H9 (cell line): ENCODE measurements at regions not wholly inside any gene's neighbourhood (a gene's known extent, or its start where the extent isn't known, plus 50 kb on each side); places are given as distances from the start of the nearest gene placed in this dataset.

Source experiments
- DNase-seq: peaks from one replicate; pipeline ENCODE4 v3.0.0-alpha.2; 2017
- H2AFZ ChIP-seq: one replicate; pipeline ENCODE4 v1.6.1; 2013; ENCODE audit warnings: mild to moderate bottlenecking, low read length, control low read depth, moderate library complexity
- H2AK5ac ChIP-seq: 2 replicates; pipeline ENCODE4 v1.6.1; 2013; ENCODE audit warnings: low read length, control low read depth, mixed read lengths; ENCODE audit not compliant: insufficient read length
- H2BK120ac ChIP-seq: one replicate; pipeline ENCODE4 v1.6.1; 2013; ENCODE audit warnings: low read depth, mild to moderate bottlenecking, low read length, control low read depth, inconsistent platforms; ENCODE audit not compliant: poor library complexity, severe bottlenecking
- H2BK12ac ChIP-seq: 2 replicates; pipeline ENCODE4 v1.6.1; 2013; ENCODE audit warnings: low read length, control low read depth, mixed read lengths, low read depth; ENCODE audit not compliant: insufficient read length
- H2BK15ac ChIP-seq: 2 replicates; pipeline ENCODE4 v1.6.1; 2013; ENCODE audit warnings: low read depth, low read length, control low read depth
- H2BK20ac ChIP-seq: one replicate; pipeline ENCODE4 v1.6.1; 2013; ENCODE audit warnings: low read depth, mild to moderate bottlenecking, low read length, control low read depth, inconsistent platforms; ENCODE audit not compliant: poor library complexity, severe bottlenecking
- H2BK5ac ChIP-seq: 2 replicates; pipeline ENCODE4 v1.6.1; 2013; ENCODE audit warnings: low read length, control low read depth, mixed read lengths; ENCODE audit not compliant: insufficient read length
- H3K14ac ChIP-seq: 2 replicates; pipeline ENCODE4 v1.6.1; 2013; ENCODE audit warnings: low read length, control low read depth; ENCODE audit not compliant: insufficient read depth
- H3K18ac ChIP-seq: 2 replicates; pipeline ENCODE4 v1.6.1; 2013; ENCODE audit warnings: low read depth, mild to moderate bottlenecking, mixed read lengths, low read length, control low read depth; ENCODE audit not compliant: insufficient read length
- H3K23ac ChIP-seq: 2 replicates; pipeline ENCODE4 v1.6.1; 2013; ENCODE audit warnings: low read length, control low read depth, mixed read lengths, low read depth; ENCODE audit not compliant: insufficient read length
- H3K23me2 ChIP-seq: 2 replicates; pipeline ENCODE4 v1.6.1; 2013; ENCODE audit warnings: low read depth, mild to moderate bottlenecking, mixed read lengths, low read length, control low read depth; ENCODE audit not compliant: insufficient read length, poor library complexity, severe bottlenecking
- H3K27ac ChIP-seq: 2 replicates; pipeline ENCODE4 v1.5.1; 2013; ENCODE audit warnings: low read length, control low read depth, mixed read lengths, low read depth; ENCODE audit not compliant: insufficient read length
- H3K27me3 ChIP-seq: 2 replicates; pipeline ENCODE4 v1.6.1; 2013; ENCODE audit warnings: low read length, control low read depth, inconsistent platforms; ENCODE audit not compliant: insufficient read depth
- H3K4ac ChIP-seq: 2 replicates; pipeline ENCODE4 v1.6.1; 2013; ENCODE audit warnings: low read depth, mild to moderate bottlenecking, control low read depth, inconsistent platforms, low read length, moderate library complexity
- H3K4me1 ChIP-seq: 2 replicates; pipeline ENCODE4 v1.6.1; 2013; ENCODE audit warnings: low read length, control low read depth, inconsistent platforms; ENCODE audit not compliant: insufficient read depth
- H3K4me2 ChIP-seq: 2 replicates; pipeline ENCODE4 v1.6.1; 2013; ENCODE audit warnings: low read length, control low read depth, mixed read lengths; ENCODE audit not compliant: insufficient read length, insufficient read depth
- H3K56ac ChIP-seq: 2 replicates; pipeline ENCODE4 v1.6.1; 2013; ENCODE audit warnings: low read depth, mild to moderate bottlenecking, mixed read lengths, low read length, control low read depth; ENCODE audit not compliant: insufficient read length
- H3K79me1 ChIP-seq: 2 replicates; pipeline ENCODE4 v1.6.1; 2013; ENCODE audit warnings: low read depth, mild to moderate bottlenecking, moderate library complexity, low read length, control low read depth, inconsistent platforms; ENCODE audit not compliant: insufficient read depth, poor library complexity, severe bottlenecking
- H3K79me2 ChIP-seq: 2 replicates; pipeline ENCODE4 v1.6.1; 2013; ENCODE audit warnings: low read length, control low read depth, inconsistent platforms; ENCODE audit not compliant: insufficient read depth
- H3K9ac ChIP-seq: 2 replicates; pipeline ENCODE4 v1.6.1; 2013; ENCODE audit warnings: low read length, control low read depth, mixed read lengths; ENCODE audit not compliant: insufficient read length; ENCODE audit errors: extremely low read depth
- H3K9me3 ChIP-seq: one replicate; pipeline ENCODE4 v1.6.1; 2013; ENCODE audit warnings: low read depth, low read length, inconsistent platforms; ENCODE audit not compliant: control insufficient read depth
- H3T11ph ChIP-seq: one replicate; pipeline ENCODE4 v1.6.1; 2013; ENCODE audit warnings: mild to moderate bottlenecking, low read length, control low read depth, inconsistent platforms
- H4K20me1 ChIP-seq: one replicate; pipeline ENCODE4 v1.6.1; 2013; ENCODE audit not compliant: control insufficient read depth, insufficient read length, insufficient read depth
- H4K5ac ChIP-seq: 2 replicates; pipeline ENCODE4 v1.6.1; 2013; ENCODE audit warnings: low read depth, mild to moderate bottlenecking, mixed read lengths, low read length, control low read depth; ENCODE audit not compliant: insufficient read length
- H4K8ac ChIP-seq: replicated peaks from 2 replicates; pipeline ENCODE4 v1.6.1; 2013; ENCODE audit warnings: low read length, control low read depth, mixed read lengths, low read depth; ENCODE audit not compliant: insufficient read length
- H4K91ac ChIP-seq: 2 replicates; pipeline ENCODE4 v1.6.1; 2013; ENCODE audit warnings: low read depth, mild to moderate bottlenecking, moderate library complexity, mixed read lengths, low read length, control low read depth; ENCODE audit not compliant: insufficient read length
- H3K27ac Mint-ChIP-seq, 3 experiments: 2 replicates in 2 of 3; 3 replicates in 1 of 3; pipeline ENCODE4 v1.8.0; 2020 to 2021; ENCODE audit warnings: mixed read lengths in 3 of 3, mild to moderate bottlenecking in 1 of 3, moderate library complexity in 1 of 3
- H3K27me3 Mint-ChIP-seq: 2 replicates; pipeline ENCODE4 v1.8.0; 2021; ENCODE audit warnings: low read depth, mild to moderate bottlenecking, moderate library complexity, mixed read lengths
- H3K36me3 Mint-ChIP-seq, 3 experiments: 2 replicates in 2 of 3; 3 replicates in 1 of 3; pipeline ENCODE4 v1.8.0; 2020 to 2021; ENCODE audit warnings: low read depth in 3 of 3, mixed read lengths in 3 of 3; ENCODE audit not compliant: insufficient read depth in 1 of 3
- H3K4me1 Mint-ChIP-seq, 2 experiments: 2 replicates each; pipeline ENCODE4 v1.8.0; 2020; ENCODE audit warnings: mixed read lengths in 2 of 2
- H3K4me3 Mint-ChIP-seq, 2 experiments: 2 replicates in 1 of 2; 3 replicates in 1 of 2; pipeline ENCODE4 v1.8.0; 2020 to 2021; ENCODE audit warnings: mild to moderate bottlenecking in 2 of 2, mixed read lengths in 2 of 2, moderate library complexity in 1 of 2
- H3K9me3 Mint-ChIP-seq, 2 experiments: 2 replicates in 1 of 2; 3 replicates in 1 of 2; pipeline ENCODE4 v1.8.0; 2020; ENCODE audit warnings: mild to moderate bottlenecking in 2 of 2, mixed read lengths in 2 of 2, moderate library complexity in 1 of 2
- WGBS: extraction: QIAGEN DNeasy Blood & Tissue Kit; methylation state at CpG from one replicate; pipeline ENCODE4 v1.1.7; 2013; ENCODE audit warnings: missing lambda C conversion rate, low lambda C conversion rate, mixed read lengths; ENCODE audit not compliant: insufficient read length; ENCODE audit errors: extremely low coverage; 5-methylcytosine and 5-hydroxymethylcytosine counted together
- TF ChIP-seq, protein P1 (sequence below): fragments of 200-600 bp; sonication (generic); conservative IDR thresholded peaks from 3 replicates; pipeline ENCODE4 v1.8.0; 2021; ENCODE audit warnings: antibody characterized with exemption, mild to moderate bottlenecking

DNA sequence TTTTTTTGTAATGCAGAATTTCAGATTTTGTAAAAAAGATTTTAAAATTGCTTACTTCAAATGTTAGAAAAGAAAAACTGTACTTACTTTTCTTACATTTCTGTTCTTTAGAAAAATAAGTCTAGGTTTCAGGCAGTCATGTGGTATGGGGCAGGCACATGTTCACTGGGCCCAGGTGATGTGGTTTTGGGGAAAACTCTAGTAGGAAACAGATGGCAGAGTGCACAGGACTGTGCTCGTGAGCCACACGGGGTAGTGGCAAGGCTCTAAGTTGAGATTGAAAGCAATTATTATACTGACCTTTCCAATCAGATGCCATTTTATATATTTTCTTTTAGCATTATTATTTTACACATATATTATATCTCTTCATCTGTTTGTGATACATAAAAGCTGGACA is 1036.9 kb upstream of the TMEFF2 start:
- H3K23me2 ChIP-seq = no peaks in the 10 kb centered on the region
- H3K4me2 ChIP-seq = no peak overlapping the region
- no peaks in the 10 kb centered on the region for H3K9me3 ChIP-seq
- Mint-ChIP-seq H3K4me1 (no peaks in the 10 kb centered on the region), H3K36me3 (no peaks in the 10 kb centered on the region), H3K9me3 (no peaks in the 10 kb centered on the region), H3K27ac (no peak overlapping the region), H3K4me3 (no peak overlapping the region), H3K27me3 (no peaks in the 10 kb centered on the region)
- TF ChIP-seq, protein P1, sequence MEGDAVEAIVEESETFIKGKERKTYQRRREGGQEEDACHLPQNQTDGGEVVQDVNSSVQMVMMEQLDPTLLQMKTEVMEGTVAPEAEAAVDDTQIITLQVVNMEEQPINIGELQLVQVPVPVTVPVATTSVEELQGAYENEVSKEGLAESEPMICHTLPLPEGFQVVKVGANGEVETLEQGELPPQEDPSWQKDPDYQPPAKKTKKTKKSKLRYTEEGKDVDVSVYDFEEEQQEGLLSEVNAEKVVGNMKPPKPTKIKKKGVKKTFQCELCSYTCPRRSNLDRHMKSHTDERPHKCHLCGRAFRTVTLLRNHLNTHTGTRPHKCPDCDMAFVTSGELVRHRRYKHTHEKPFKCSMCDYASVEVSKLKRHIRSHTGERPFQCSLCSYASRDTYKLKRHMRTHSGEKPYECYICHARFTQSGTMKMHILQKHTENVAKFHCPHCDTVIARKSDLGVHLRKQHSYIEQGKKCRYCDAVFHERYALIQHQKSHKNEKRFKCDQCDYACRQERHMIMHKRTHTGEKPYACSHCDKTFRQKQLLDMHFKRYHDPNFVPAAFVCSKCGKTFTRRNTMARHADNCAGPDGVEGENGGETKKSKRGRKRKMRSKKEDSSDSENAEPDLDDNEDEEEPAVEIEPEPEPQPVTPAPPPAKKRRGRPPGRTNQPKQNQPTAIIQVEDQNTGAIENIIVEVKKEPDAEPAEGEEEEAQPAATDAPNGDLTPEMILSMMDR = no peak
- no peaks in the 10 kb centered on the region for H4K20me1 ChIP-seq
- H3K4ac ChIP-seq = no peak overlapping the region
- no CpG with 5 or more reads among the region's 2 CpGs for whole genome bisulfite sequencing
- H3K79me1 ChIP-seq = no peaks in the 10 kb centered on the region
- no peak overlapping the region for H3K18ac ChIP-seq
- H3K79me2 ChIP-seq = no peaks in the 10 kb centered on the region
- H3K14ac ChIP-seq = no peak overlapping the region
- no peak for DNase-seq
- H3T11ph ChIP-seq = no peak overlapping the region
- H3K56ac ChIP-seq = no peak overlapping the region
- H2BK20ac ChIP-seq = no peak overlapping the region
- no peak overlapping the region for H2BK5ac ChIP-seq
- H3K9ac ChIP-seq = no peak overlapping the region
- no peak overlapping the region for H2BK12ac ChIP-seq
- H3K27ac ChIP-seq = no peak overlapping the region
- H2AK5ac ChIP-seq = no peak overlapping the region
- H4K91ac ChIP-seq = no peak overlapping the region
- no peak overlapping the region for H3K23ac ChIP-seq
- no peaks in the 10 kb centered on the region for H3K4me1 ChIP-seq
- no peak overlapping the region for H4K5ac ChIP-seq
- no peak overlapping the region for H2BK120ac ChIP-seq
- no peak overlapping the region for H4K8ac ChIP-seq
- H3K27me3 ChIP-seq = no peaks in the 10 kb centered on the region
- no peak overlapping the region for H2AFZ ChIP-seq
- H2BK15ac ChIP-seq = no peak overlapping the region
